NCI-H460 (cell line): ENCODE measurements at regions not wholly inside any gene's neighbourhood (a gene's known extent, or its start where the extent isn't known, plus 50 kb on each side); places are given as distances from the start of the nearest gene placed in this dataset.

Experiments used
- DNase-seq: peaks from one replicate; pipeline ENCODE4 v3.0.0-alpha.2; 2016; ENCODE audit warnings: low read depth; ENCODE audit errors: extremely low read depth

GRCh38 chr12:65540140-65540539, 261.7 kb downstream of the MSRB3 start:
- DNase-seq = no peak

- DNase-seq = no peak
Observed at GRCh38 chr12:65546528-65546927, 268.0 kb downstream of the MSRB3 start.

GRCh38 chr12:65556676-65557437, 267.4 kb upstream of the HMGA2 start:
- DNase-seq = peak; percentile 79

GRCh38 chr12:65557438-65558181, 266.7 kb upstream of the HMGA2 start:
- DNase-seq = no peak

GRCh38 chr12:65560286-65560685, 264.0 kb upstream of the HMGA2 start:
- DNase-seq = no peak

- no peak for DNase-seq
Observed at GRCh38 chr12:65561798-65562382, 262.4 kb upstream of the HMGA2 start.

- peak; percentile 69 for DNase-seq
Observed at GRCh38 chr12:65565601-65566560, 258.4 kb upstream of the HMGA2 start.

- no peak for DNase-seq
Observed at GRCh38 chr12:65566751-65567150, 257.5 kb upstream of the HMGA2 start.

- no peak for DNase-seq
Observed at GRCh38 chr12:65567820-65568219, 256.5 kb upstream of the HMGA2 start.

GRCh38 chr12:65568517-65568916, 255.8 kb upstream of the HMGA2 start:
- DNase-seq = peak; percentile 19

GRCh38 chr12:65570451-65571130, 253.7 kb upstream of the HMGA2 start:
- no peak for DNase-seq

- no peak for DNase-seq
Observed at GRCh38 chr12:65574867-65575266, 249.4 kb upstream of the HMGA2 start.

- no peak for DNase-seq
Observed at GRCh38 chr12:65584016-65584415, 240.3 kb upstream of the HMGA2 start.

- no peak for DNase-seq
Observed at GRCh38 chr12:65585648-65586602, 238.4 kb upstream of the HMGA2 start.

- DNase-seq = no peak
Observed at GRCh38 chr12:65586796-65587195, 237.5 kb upstream of the HMGA2 start.

- no peak for DNase-seq
Observed at GRCh38 chr12:65590318-65590717, 234.0 kb upstream of the HMGA2 start.

GRCh38 chr12:65592416-65592815, 231.9 kb upstream of the HMGA2 start:
- no peak for DNase-seq

GRCh38 chr12:65593239-65593701, 231.0 kb upstream of the HMGA2 start:
- DNase-seq = no peak

- no peak for DNase-seq
Observed at GRCh38 chr12:65594409-65594808, 229.9 kb upstream of the HMGA2 start.
